ENCODE measurements at regions not wholly inside any gene's neighbourhood (a gene's known extent, or its start where the extent isn't known, plus 50 kb on each side); places are given as distances from the start of the nearest gene placed in this dataset.

DNA sequence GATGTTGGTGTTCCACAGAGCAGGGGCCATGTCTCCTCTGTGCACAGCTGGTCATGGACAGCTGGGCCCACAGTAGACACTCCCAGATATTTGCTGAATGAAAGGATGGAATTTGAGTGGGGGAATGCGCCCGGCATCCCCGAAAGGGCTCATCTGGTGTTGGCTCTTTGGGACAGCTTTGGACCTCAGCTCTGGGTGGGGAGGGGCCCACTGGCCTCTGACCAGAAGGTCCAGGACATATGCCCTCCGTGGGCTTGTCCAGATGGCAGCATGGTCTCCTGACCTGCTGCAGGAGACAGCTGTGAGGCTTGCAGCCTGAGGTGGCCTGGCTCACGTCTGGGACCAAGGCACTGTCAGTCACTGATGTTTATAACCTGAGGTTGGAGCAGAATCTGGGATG, 160.4 kb upstream of the AJAP1 start:
- TF ChIP-seq EZH2 (IDR thresholded peaks at IDR 0.05) (no peak), POLR2AphosphoS5 (IDR thresholded peaks at IDR 0.05; ENCODE audit: borderline replicate concordance, low read depth, low read length) (no peak), FOXP2 (optimal IDR thresholded peaks at IDR 0.05; ENCODE audit: control extremely low read depth, extremely low read length, insufficient read depth) (no peak)
